PC-9 (cell line): ENCODE measurements at regions not wholly inside any gene's neighbourhood (a gene's known extent, or its start where the extent isn't known, plus 50 kb on each side); places are given as distances from the start of the nearest gene placed in this dataset.

Source experiments
- EZH2 ChIP-seq: fragments of 200-600 bp; sonication (generic); IDR thresholded peaks from 2 replicates; pipeline ENCODE4 v1.8.0; 2017; ENCODE audit warnings: antibody characterized with exemption, low read depth
- TF ChIP-seq, protein P1 (sequence below): fragments of 200-600 bp; sonication (generic); conservative IDR thresholded peaks from 2 replicates; pipeline ENCODE4 v1.6.1; 2017; ENCODE audit warnings: mixed run types, antibody characterized with exemption, mild to moderate bottlenecking, moderate library complexity

- TF ChIP-seq, protein P1, sequence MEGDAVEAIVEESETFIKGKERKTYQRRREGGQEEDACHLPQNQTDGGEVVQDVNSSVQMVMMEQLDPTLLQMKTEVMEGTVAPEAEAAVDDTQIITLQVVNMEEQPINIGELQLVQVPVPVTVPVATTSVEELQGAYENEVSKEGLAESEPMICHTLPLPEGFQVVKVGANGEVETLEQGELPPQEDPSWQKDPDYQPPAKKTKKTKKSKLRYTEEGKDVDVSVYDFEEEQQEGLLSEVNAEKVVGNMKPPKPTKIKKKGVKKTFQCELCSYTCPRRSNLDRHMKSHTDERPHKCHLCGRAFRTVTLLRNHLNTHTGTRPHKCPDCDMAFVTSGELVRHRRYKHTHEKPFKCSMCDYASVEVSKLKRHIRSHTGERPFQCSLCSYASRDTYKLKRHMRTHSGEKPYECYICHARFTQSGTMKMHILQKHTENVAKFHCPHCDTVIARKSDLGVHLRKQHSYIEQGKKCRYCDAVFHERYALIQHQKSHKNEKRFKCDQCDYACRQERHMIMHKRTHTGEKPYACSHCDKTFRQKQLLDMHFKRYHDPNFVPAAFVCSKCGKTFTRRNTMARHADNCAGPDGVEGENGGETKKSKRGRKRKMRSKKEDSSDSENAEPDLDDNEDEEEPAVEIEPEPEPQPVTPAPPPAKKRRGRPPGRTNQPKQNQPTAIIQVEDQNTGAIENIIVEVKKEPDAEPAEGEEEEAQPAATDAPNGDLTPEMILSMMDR, result no peak
- no peak for TF ChIP-seq EZH2
Observed at GRCh38 chr2:240277807-240278522, 137.5 kb upstream of the OTOS start.
